22Rv1 (cell line): ENCODE measurements at regions not wholly inside any gene's neighbourhood (a gene's known extent, or its start where the extent isn't known, plus 50 kb on each side); places are given as distances from the start of the nearest gene placed in this dataset.

ENCODE experiments used
- ZFX ChIP-seq: fragments of 450-650 bp; IDR thresholded peaks from 2 replicates; pipeline ENCODE4 v1.6.1; 2017; ENCODE audit warnings: antibody characterized with exemption, borderline replicate concordance
- TF ChIP-seq, protein P1 (sequence below): fragments of 450-650 bp; IDR thresholded peaks from 2 replicates; pipeline ENCODE4 v1.5.1; 2017; ENCODE audit warnings: mild to moderate bottlenecking

DNA sequence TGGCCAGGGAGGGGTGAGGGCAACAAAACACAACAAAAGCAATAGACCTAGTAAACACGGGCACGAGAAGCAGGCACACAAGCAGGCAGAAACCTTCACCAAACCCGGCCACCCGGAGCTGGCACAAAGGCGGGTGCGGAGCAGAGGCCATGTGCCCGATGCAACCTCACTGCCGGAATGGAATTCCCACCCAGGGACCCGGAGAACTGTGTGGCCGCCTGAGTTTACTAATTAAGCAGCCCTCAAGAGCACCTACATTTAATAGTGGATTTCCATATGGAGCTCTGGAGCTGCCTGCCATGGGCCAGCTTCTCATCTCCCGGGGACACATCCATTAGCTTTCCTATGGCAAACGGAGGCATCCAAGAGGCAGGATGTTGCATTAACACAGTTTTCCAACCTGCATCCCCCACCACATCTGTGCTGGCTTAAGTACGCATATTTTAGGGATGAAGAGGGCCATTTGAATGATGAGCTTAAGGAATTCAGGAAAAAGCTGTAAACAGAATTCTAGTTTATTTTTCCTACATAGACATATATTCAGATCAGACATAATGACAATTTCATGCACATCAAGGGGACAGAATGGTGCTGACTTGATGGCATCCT is 104.5 kb upstream of the SMIM21 start:
- TF ChIP-seq, protein P1, sequence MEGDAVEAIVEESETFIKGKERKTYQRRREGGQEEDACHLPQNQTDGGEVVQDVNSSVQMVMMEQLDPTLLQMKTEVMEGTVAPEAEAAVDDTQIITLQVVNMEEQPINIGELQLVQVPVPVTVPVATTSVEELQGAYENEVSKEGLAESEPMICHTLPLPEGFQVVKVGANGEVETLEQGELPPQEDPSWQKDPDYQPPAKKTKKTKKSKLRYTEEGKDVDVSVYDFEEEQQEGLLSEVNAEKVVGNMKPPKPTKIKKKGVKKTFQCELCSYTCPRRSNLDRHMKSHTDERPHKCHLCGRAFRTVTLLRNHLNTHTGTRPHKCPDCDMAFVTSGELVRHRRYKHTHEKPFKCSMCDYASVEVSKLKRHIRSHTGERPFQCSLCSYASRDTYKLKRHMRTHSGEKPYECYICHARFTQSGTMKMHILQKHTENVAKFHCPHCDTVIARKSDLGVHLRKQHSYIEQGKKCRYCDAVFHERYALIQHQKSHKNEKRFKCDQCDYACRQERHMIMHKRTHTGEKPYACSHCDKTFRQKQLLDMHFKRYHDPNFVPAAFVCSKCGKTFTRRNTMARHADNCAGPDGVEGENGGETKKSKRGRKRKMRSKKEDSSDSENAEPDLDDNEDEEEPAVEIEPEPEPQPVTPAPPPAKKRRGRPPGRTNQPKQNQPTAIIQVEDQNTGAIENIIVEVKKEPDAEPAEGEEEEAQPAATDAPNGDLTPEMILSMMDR: no peak
- no peak for TF ChIP-seq ZFX
